Activated CD8-positive, alpha-beta memory T cell treated with anti-CD3 and anti-CD28 coated beads for 1 hour (primary cell): ENCODE measurements at regions not wholly inside any gene's neighbourhood (a gene's known extent, or its start where the extent isn't known, plus 50 kb on each side); places are given as distances from the start of the nearest gene placed in this dataset.
"Not testable (repeated sequence)": the region's sequence is repeated elsewhere in the genome, so short reads cannot be mapped to it uniquely, and the experiment has no call there.

ENCODE experiments used
- DNase-seq, 2 donors: peaks; one replicate each; pipeline ENCODE4 v3.0.0-alpha.2; 2020; ENCODE audit warnings: low read depth in 1 of 2; ENCODE audit errors: extremely low read depth in 1 of 2

DNA sequence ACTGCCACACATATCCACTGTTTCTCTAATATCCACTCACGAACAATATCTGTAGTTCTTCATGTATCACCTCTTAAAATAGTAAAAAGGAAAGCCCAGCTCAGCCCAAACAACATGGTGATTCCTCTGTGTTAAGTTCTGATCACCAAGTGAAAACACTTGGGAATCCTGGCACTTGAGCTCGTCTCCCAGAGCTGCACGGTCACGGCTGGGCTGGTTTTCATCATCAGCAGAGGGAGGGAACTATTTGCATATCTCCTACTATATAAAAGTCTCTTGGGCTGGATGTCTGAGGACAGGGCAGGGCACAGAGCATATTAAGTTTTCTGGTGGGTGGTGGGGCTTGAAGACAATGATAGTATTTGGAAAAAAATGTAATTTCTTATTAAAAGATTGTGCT is 870.6 kb downstream of the TMEM121 start:
- no peak for DNase-seq

DNA sequence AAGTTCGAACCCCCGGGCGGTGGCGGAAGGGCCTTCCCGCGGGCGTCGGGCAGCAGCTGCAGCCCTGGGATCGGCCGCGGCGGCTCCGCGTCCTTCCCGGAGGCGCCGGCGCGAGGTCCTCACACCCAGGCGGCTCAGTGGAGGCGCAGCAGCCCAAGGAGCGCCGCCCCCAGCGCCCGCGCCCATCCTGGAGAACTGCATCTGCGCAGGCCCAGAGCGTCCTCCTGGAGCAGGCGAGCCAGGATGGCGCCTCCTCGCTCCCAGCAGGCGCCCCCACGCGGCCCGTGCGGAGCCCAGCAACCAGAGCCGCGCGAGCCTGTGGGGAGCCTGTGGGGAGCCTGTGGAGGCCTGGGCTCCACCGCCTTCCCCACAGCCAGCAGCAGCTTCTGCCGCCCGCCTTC is 872.5 kb downstream of the TMEM121 start:
- not testable (repeated sequence) for DNase-seq

DNA sequence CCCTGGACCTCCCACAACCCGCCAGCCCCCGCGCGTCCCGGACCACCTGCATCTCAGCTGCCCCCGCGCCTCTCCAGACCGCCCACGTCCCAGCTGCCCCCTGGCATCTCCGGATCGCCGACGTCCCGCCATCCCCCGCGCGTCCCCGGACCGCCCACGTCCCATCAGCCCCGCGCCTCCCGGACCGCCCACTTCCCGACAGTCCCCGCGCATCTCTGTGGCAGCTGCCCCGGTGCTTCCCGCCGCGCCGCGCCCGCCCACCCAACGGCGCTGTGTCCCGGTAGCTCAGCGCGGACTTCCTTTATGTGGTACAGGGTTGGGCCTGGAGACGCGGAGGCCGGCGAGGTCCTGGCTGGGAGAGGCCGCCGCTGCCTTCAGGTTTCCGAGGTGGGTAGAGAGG is 874.9 kb downstream of the TMEM121 start:
- DNase-seq: not testable (repeated sequence)

GRCh38 chr14:106410229-106410628 is 883.8 kb downstream of the TMEM121 start:
- not testable (repeated sequence) for DNase-seq

- DNase-seq: no peak
These were observed 888.1 kb downstream of the TMEM121 start for GRCh38 chr14:106414464-106414863.

GRCh38 chr14:106417224-106418049 is 891.1 kb downstream of the TMEM121 start:
- peak; percentile 60 to 68 for DNase-seq

DNA sequence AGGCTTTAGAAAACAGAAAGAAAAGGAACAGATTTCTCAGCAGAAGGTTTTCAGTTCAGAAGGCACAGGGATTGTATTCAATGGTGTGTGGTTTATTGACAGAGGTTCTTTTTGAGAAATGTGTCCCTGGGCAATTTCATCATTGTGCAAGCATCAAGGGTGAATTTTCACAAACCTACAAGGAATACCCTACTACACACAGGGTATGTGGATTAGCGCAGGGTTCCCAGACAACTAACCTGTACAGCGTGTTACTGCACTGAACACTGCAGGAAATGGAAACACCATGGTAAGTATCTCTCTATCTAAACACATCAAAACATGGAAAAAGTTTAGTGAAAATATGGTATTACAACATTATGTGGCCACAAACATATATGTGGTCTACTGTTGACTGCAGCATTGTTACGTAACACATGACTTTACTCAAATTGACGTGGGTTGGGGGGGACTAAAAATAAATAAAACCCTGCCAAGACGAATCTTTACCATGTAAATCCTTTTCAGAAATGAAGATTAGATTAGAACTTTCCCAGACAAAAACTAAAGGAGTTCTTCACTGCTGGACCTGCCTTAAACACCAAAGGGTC is 893.1 kb downstream of the TMEM121 start:
- no peak for DNase-seq

DNA sequence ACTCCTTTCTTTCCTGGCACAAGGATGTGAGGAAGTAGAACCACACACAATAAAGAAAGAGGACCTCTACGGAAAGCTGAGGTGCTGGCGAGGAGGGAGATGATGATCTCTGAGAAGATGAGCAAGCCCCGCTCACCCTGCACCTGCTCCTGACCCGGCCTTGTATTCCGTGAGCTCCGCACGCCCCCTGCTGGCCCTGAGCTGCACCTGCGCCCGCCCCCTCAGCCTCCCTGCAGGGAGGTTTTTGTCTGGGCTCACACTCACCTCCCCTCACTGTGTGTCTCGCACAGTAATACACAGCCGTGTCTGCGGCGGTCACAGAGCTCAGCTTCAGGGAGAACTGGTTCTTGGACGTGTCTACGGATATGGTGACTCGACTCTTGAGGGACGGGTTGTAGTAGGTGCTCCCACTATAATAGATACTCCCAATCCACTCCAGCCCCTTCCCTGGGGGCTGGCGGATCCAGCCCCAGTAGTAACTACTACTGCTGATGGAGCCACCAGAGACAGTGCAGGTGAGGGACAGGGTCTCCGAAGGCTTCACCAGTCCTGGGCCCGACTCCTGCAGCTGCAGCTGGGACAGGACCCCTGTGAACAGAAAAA is 895.1 kb downstream of the TMEM121 start:
- peak; percentile 45 to 52 for DNase-seq

- DNase-seq: no peak
These were observed 895.7 kb downstream of the TMEM121 start for GRCh38 chr14:106422066-106422465.

DNA sequence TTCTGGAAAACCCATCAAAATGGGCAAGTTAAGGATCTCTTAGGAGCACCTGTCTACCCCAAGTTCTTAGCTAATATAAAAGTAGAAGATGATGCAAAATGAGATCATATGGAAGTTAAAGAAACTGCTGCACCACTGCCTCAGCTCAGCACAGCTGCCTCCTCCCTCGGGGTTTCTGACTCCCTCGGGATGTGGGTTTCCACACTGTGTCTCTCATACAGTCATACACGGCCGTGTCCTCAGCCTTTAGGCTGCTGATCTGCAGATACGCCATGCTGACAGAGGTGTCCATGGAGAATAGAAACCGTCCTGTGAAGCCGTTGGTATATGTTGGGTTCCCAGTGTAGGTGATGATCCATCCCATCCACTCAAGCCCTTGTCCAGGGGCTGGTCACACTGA is 898.8 kb downstream of the TMEM121 start:
- DNase-seq: not testable (repeated sequence)

GRCh38 chr14:106436310-106436905 is 910.0 kb downstream of the TMEM121 start:
- DNase-seq: peak; percentile 48 to 61

DNA sequence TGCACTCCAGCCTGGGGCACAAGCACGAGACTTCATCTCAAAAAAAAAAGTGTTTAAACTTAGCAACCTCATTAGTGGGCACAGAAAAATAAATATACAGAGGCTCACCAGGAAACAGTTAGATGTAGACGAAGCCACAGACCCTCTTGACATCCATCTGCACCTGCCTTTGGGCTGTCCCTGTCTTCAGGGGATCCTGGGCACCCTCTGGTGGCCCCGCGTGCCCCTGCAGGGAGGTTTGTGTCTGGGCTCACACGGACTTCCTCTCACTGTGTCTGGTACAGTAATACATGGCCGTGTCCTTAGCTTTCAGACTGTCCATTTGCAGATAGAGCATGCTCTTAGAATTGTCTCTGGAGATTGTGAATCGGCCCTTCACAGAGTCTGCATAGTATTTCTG is 916.5 kb downstream of the TMEM121 start:
- DNase-seq: peak in 1 of 2 donors; percentile 19

DNA sequence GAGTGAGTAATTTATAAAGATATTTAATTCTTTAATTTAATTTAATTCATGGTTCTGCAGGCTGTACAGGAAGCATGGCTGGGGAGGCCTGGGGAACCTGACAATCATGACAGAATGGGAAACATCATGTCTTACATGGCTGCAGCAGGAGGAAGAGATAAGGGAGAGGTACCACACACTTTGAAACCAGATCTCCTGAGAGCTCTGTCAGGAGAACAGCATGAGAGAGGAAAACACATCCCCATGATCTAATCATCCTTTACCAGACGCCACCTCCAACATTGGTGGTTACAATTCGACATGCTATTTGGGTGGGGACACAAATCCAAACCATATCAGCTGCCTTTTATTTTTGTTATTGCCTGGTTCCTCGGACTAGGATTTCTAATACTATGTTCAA is 928.6 kb downstream of the TMEM121 start:
- no peak for DNase-seq

- peak; percentile 14 to 51 for DNase-seq
These were observed 933.8 kb downstream of the TMEM121 start for GRCh38 chr14:106459971-106460730.

- DNase-seq: no peak
These were observed 934.5 kb downstream of the TMEM121 start for GRCh38 chr14:106460916-106461315.

DNA sequence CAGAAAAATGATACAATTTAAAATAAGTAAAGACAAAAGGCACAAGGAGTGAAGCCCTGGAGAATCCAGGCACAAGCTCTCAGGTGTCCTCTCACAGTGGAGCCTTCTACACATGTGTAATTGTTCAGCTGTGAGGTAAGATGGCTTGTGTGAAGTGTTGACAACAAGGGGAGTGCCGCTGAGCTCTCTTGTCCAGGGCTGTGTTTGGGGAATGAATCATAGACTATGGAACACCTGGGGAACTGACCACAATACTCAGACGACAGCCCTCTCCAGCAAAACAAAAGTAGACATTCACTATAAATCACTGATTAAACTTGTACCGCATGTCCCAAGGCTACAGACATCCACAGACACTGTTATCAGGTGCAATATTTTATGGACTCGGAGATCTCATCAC is 940.1 kb downstream of the TMEM121 start:
- DNase-seq: not testable (repeated sequence)

- DNase-seq: not testable (repeated sequence)
These were observed 942.5 kb downstream of the TMEM121 start for GRCh38 chr14:106468869-106469268.

DNA sequence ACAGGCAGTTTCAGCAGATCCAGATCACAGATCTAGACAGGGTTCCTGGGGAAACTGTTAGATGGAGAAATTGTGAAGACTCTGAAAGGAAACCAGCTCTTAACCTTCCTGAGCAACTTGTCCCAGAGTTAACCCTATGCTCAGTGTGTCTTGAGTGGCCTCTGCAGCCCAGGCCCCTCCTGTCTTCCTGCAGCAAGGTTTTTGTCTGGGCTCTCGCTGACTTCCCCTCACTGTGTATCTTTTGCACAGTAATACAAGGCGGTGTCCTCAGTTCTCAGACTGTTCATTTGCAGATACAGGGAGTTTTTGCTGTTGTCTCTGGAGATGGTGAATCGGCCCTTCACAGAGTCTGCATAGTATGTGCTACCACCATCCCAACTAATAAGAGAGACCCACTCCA is 943.6 kb downstream of the TMEM121 start:
- not testable (repeated sequence) for DNase-seq

DNA sequence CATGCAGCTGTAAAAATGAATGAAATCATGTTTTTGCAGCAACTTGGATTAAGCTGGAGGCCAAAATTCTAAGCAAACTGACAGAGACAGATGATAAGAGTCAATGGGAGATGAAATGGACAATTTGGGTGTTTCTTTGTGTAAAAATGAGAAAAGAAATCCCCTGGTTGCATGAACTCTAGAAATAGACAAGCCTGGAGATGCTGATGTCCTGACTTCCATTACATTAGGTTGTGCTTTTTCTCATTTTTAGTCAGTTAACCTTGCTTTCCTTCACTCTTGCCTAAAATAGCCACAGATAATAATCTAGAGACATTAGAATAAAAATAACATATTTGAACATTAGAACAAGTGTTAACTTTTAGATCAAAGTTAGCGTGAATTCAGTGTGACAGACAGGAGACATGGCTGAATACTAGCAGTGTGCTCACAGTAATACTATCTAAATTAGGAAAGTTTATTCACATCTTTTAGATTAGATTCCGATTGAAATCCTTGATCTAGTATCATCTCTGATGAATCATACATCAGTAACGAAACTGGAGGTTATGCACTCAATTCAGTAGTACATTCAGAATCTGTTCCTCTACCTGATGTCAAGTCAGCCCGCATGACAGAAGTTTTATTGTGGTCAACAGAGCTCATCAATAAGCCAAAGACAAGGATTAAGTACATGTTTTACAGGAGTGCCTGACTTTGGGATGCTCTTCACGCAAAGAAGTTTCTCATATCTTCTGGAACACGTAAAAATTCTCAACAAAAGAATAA is 948.1 kb downstream of the TMEM121 start:
- DNase-seq: not testable (repeated sequence)

- not testable (repeated sequence) for DNase-seq
These were observed 948.8 kb downstream of the TMEM121 start for GRCh38 chr14:106475214-106475613.
